ENCODE measurements at regions not wholly inside any gene's neighbourhood (a gene's known extent, or its start where the extent isn't known, plus 50 kb on each side); places are given as distances from the start of the nearest gene placed in this dataset.
A peak's percentile ranks its signal among the peaks of the same experiment; 100 is the strongest.
"Not testable (repeated sequence)": the region's sequence is repeated elsewhere in the genome, so short reads cannot be mapped to it uniquely, and the experiment has no call there.

GRCh38 chr9:33734247-33734940 lies 61.0 kb upstream of the PRSS3 start:
- DNase-seq (ENCODE audit: extremely low spot score, insufficient read length, low read depth); FAIRE-seq: not testable (repeated sequence)

- not testable (repeated sequence) for DNase-seq (ENCODE audit: extremely low spot score, insufficient read length, low read depth); FAIRE-seq
Observed at GRCh38 chr9:33734941-33735835, 60.2 kb upstream of the PRSS3 start.

- FAIRE-seq (peak; percentile 46), DNase-seq (ENCODE audit: extremely low spot score, insufficient read length, low read depth) (no peak)
Observed at GRCh38 chr9:33737811-33738606, 57.4 kb upstream of the PRSS3 start.

GRCh38 chr9:33739398-33739797 lies 56.0 kb upstream of the PRSS3 start:
- DNase-seq (ENCODE audit: extremely low spot score, insufficient read length, low read depth) (no peak), FAIRE-seq (no peak)

- DNase-seq (ENCODE audit: extremely low spot score, insufficient read length, low read depth): no peak
- no peak for FAIRE-seq
Observed at GRCh38 chr9:33740075-33740474, 55.3 kb upstream of the PRSS3 start.

- DNase-seq (ENCODE audit: extremely low spot score, insufficient read length, low read depth); FAIRE-seq: not testable (repeated sequence)
Observed at GRCh38 chr9:33740958-33741357, 54.4 kb upstream of the PRSS3 start.

- FAIRE-seq (no peak), DNase-seq (ENCODE audit: extremely low spot score, insufficient read length, low read depth) (no peak)
Observed at GRCh38 chr9:33742051-33742450, 53.3 kb upstream of the PRSS3 start.

- DNase-seq (ENCODE audit: extremely low spot score, insufficient read length, low read depth) (no peak), FAIRE-seq (peak; percentile 26)
Observed at GRCh38 chr9:33742519-33742918, 52.8 kb upstream of the PRSS3 start.
